Sigmoid colon (tissue), 6 donors: ENCODE measurements at regions not wholly inside any gene's neighbourhood (a gene's known extent, or its start where the extent isn't known, plus 50 kb on each side); places are given as distances from the start of the nearest gene placed in this dataset.

ENCODE experiments used
- DNase-seq: peaks from one replicate; pipeline ENCODE4 v3.0.0-alpha.2; 2019
- H3K27ac ChIP-seq, 4 donors: fragments of 200-600 bp; sonication (generic); one replicate each; pipeline ENCODE4 v1.5.1; 2016 to 2019; ENCODE audit warnings: mild to moderate bottlenecking in 1 of 4
- H3K27me3 ChIP-seq, 3 donors: fragments of 200-600 bp; sonication (generic); one replicate each; pipeline ENCODE4 v1.5.1; 2019; ENCODE audit warnings: mild to moderate bottlenecking in 1 of 3
- H3K36me3 ChIP-seq, 4 donors: fragments of 200-600 bp; sonication (generic); one replicate each; pipeline ENCODE4 v1.5.1; 2016 to 2019
- H3K4me1 ChIP-seq, 4 donors: fragments of 200-600 bp; sonication (generic); one replicate each; pipeline ENCODE4 v1.5.1; 2017 to 2019
- H3K4me3 ChIP-seq, 4 donors: fragments of 200-600 bp; sonication (generic); one replicate each; pipeline ENCODE4 v1.5.1; 2017 to 2019; ENCODE audit warnings: mild to moderate bottlenecking in 2 of 4, moderate library complexity in 1 of 4
- H3K9me3 ChIP-seq, 4 donors: fragments of 200-600 bp in 3 of 4; sonication (generic) in 3 of 4; one replicate each; pipeline versions ENCODE4 v1.5.1 to v1.6.1; 2013 to 2019
- CTCF ChIP-seq, 4 experiments: fragments of 450-650 bp in 3 of 4; fragments of 200-600 bp in 1 of 4; IDR thresholded peaks; one replicate each; pipeline ENCODE4 v1.5.1; 2016 to 2019; ENCODE audit warnings: antibody characterized with exemption in 4 of 4, mild to moderate bottlenecking in 3 of 4, moderate library complexity in 2 of 4
- EP300 ChIP-seq, 4 donors: sonication (generic); formaldehyde crosslinking; IDR thresholded peaks; one replicate each; pipeline ENCODE4 v1.6.1; 2017; ENCODE audit warnings: antibody characterized with exemption in 4 of 4
- POLR2A ChIP-seq, 2 donors: fragments of 450-650 bp; IDR thresholded peaks; one replicate each; pipeline ENCODE4 v1.6.1; 2016; ENCODE audit warnings: antibody characterized with exemption in 2 of 2, mild to moderate bottlenecking in 2 of 2, moderate library complexity in 2 of 2
- POLR2AphosphoS5 ChIP-seq, 4 donors: sonication (generic); formaldehyde crosslinking; IDR thresholded peaks; one replicate each; pipeline ENCODE4 v1.6.1; 2017; ENCODE audit warnings: antibody characterized with exemption in 4 of 4
- WGBS, 2 donors: extraction: QIAGEN DNeasy Blood & Tissue Kit; methylation state at CpG; one replicate each; pipeline ENCODE4 v1.1.7; 2013; 5-methylcytosine and 5-hydroxymethylcytosine counted together
- intact Hi-C: fragments of 100-400 bp; cut with DNase I; formaldehyde crosslinking; loops from one replicate; pipeline ENCODE4 v1.15.1; 2023
- donor health status: healthy with polysubstance abuse.
- donor health status: healthy.

- no peak overlapping the region for H3K27ac ChIP-seq
- H3K4me1 ChIP-seq = no peaks in the 10 kb centered on the region
- no peak for DNase-seq
- H3K27me3 ChIP-seq = no peaks in the 10 kb centered on the region
- intact Hi-C loops = no loop called here
- H3K36me3 ChIP-seq = no peaks in the 10 kb centered on the region
- TF ChIP-seq EP300 (IDR thresholded peaks at IDR 0.05) (no peak), POLR2A (IDR thresholded peaks at IDR 0.05) (no peak), CTCF (IDR thresholded peaks at IDR 0.05) (no peak), POLR2AphosphoS5 (IDR thresholded peaks at IDR 0.05) (no peak)
- 80 to 92% methylated on average over 7 of the region's 7 CpGs for WGBS, 2 donors
- no peak overlapping the region for H3K4me3 ChIP-seq
- H3K9me3 ChIP-seq = no peaks in the 10 kb centered on the region
These were observed 381.0 kb upstream of the NBEA start for GRCh38 chr13:34561033-34561432.

DNA sequence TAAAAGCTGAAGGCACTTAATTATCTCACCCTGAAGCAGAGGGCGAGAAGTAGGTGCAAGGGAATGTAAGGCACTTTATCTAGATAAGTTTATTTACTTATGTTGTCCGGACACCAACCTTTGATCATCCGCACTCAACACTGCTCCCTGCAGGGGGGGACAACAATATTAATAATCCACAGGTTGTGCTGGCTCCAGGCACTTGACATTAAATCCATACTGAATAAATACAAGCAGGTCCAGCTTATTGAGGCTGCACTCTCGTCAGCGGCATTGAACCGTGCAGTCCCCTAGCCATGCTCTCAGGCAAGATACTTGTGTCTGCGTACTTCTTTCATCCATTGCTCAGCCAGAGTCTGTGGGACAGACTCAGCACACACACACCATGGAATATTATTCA is 374.5 kb upstream of the NBEA start:
- no peaks in the 10 kb centered on the region for H3K27me3 ChIP-seq
- WGBS, 2 donors = 60 to 79% methylated on average over 7 of the region's 7 CpGs
- H3K9me3 ChIP-seq = no peaks in the 10 kb centered on the region
- H3K4me1 ChIP-seq = no peaks in the 10 kb centered on the region
- DNase-seq = no peak
- TF ChIP-seq EP300 (IDR thresholded peaks at IDR 0.05) = no peak
- TF ChIP-seq POLR2AphosphoS5 (IDR thresholded peaks at IDR 0.05) = no peak
- no peak for TF ChIP-seq CTCF (IDR thresholded peaks at IDR 0.05)
- no peak for TF ChIP-seq POLR2A (IDR thresholded peaks at IDR 0.05)
- no peak overlapping the region for H3K4me3 ChIP-seq
- intact Hi-C loops = no loop called here
- no peaks in the 10 kb centered on the region for H3K36me3 ChIP-seq
- H3K27ac ChIP-seq = no peak overlapping the region

DNA sequence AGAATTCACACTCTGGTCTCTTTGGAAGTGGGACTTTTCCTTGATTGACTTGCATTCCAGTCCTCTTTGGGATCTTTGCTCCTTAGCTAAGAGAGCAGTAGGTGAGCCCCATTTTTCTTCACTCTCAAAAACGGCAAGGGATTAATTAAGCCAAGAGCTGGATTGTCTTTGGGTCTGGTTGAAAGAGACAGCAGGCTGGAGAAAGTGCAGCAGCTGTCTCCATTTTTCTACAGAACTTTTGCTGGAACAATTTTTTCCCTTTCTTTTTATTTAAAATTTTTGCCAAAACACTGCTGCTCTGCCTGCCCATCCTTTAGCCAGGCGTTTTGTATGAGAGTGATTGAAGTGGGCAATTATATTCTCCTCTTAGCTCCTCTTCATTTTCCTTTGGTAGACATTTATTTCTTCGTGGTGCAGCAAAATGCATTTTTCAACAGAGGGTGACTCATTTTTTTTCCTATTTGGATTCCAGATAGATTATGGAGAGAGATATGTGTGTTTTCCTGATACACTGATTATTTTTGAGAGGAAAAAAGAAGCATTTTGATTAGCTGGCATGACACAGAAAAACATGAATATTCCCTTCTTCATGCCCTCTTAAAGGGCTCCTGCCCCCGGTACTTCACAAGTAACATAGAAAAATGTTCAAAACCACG is 371.2 kb upstream of the NBEA start:
- no peak for DNase-seq
- TF ChIP-seq EP300 (IDR thresholded peaks at IDR 0.05) = no peak
- H3K27me3 ChIP-seq = no peaks in the 10 kb centered on the region
- no peaks in the 10 kb centered on the region for H3K4me1 ChIP-seq
- WGBS, 2 donors = 66 to 73% methylated on average over 5 of the region's 5 CpGs
- no peak overlapping the region for H3K27ac ChIP-seq
- no peak overlapping the region for H3K4me3 ChIP-seq
- intact Hi-C loops = no loop called here
- no peaks in the 10 kb centered on the region for H3K9me3 ChIP-seq
- H3K36me3 ChIP-seq = no peaks in the 10 kb centered on the region

- intact Hi-C loops = no loop called here
- Histone ChIP-seq H3K9me3 (no peaks in the 10 kb centered on the region), H3K4me1 (no peaks in the 10 kb centered on the region), H3K36me3 (no peaks in the 10 kb centered on the region), H3K27me3 (no peaks in the 10 kb centered on the region), H3K4me3 (no peak overlapping the region), H3K27ac (no peak overlapping the region)
- WGBS, 2 donors = 83 to 84% methylated on average over 6 of the region's 6 CpGs
- TF ChIP-seq CTCF (IDR thresholded peaks at IDR 0.05) (no peak), POLR2A (IDR thresholded peaks at IDR 0.05) (no peak), EP300 (IDR thresholded peaks at IDR 0.05) (no peak), POLR2AphosphoS5 (IDR thresholded peaks at IDR 0.05) (no peak)
- no peak for DNase-seq
These were observed 370.4 kb upstream of the NBEA start for GRCh38 chr13:34571716-34572115.

- 95 to 96% methylated on average over 1 of the region's 1 CpG for WGBS, 2 donors
These were observed 365.0 kb upstream of the NBEA start for GRCh38 chr13:34577051-34577450.

More at GRCh38 chr13:34577051-34577450, 365.0 kb upstream of the NBEA start:
- no peak overlapping the region for H3K4me3 ChIP-seq
- no peak overlapping the region for H3K27ac ChIP-seq
- H3K9me3 ChIP-seq = no peaks in the 10 kb centered on the region
- intact Hi-C loops = no loop called here
- TF ChIP-seq POLR2A (IDR thresholded peaks at IDR 0.05) (no peak), POLR2AphosphoS5 (IDR thresholded peaks at IDR 0.05) (no peak), CTCF (IDR thresholded peaks at IDR 0.05) (no peak), EP300 (IDR thresholded peaks at IDR 0.05) (no peak)
- DNase-seq = no peak
- no peaks in the 10 kb centered on the region for H3K4me1 ChIP-seq
- H3K36me3 ChIP-seq = no peaks in the 10 kb centered on the region
- no peaks in the 10 kb centered on the region for H3K27me3 ChIP-seq
